Liver (tissue), 8 donors: ENCODE measurements at regions not wholly inside any gene's neighbourhood (a gene's known extent, or its start where the extent isn't known, plus 50 kb on each side); places are given as distances from the start of the nearest gene placed in this dataset.

Source experiments
- DNase-seq: peaks from one replicate; pipeline ENCODE4 v3.0.0-alpha.2; 2017; ENCODE audit warnings: low spot score
- H3K27ac ChIP-seq, 2 donors: one replicate each; pipeline ENCODE4 v1.7.0; 2013; ENCODE audit warnings: inconsistent platforms in 2 of 2, low read length in 2 of 2, control low read depth in 1 of 2, low read depth in 1 of 2, mild to moderate bottlenecking in 1 of 2
- H3K27me3 ChIP-seq, 4 donors: one replicate each; pipeline versions ENCODE4 v1.6.1 to v1.7.0; 2013; ENCODE audit warnings: low read length in 3 of 4, inconsistent platforms in 1 of 4, mild to moderate bottlenecking in 1 of 4, moderate library complexity in 1 of 4; ENCODE audit not compliant: control insufficient read depth in 4 of 4, insufficient read depth in 4 of 4
- H3K36me3 ChIP-seq, 4 donors: one replicate each; pipeline versions ENCODE4 v1.6.1 to v1.7.0; 2013; ENCODE audit warnings: low read length in 3 of 4, mild to moderate bottlenecking in 3 of 4, low read depth in 1 of 4, moderate library complexity in 1 of 4; ENCODE audit not compliant: control insufficient read depth in 4 of 4, insufficient read depth in 3 of 4
- H3K4me1 ChIP-seq, 4 donors: one replicate each; pipeline versions ENCODE4 v1.6.1 to v1.7.0; 2013; ENCODE audit warnings: low read length in 3 of 4, mild to moderate bottlenecking in 3 of 4, moderate library complexity in 1 of 4; ENCODE audit not compliant: control insufficient read depth in 4 of 4, insufficient read depth in 4 of 4
- H3K4me3 ChIP-seq, 3 donors: one replicate each; pipeline versions ENCODE4 v1.6.1 to v1.7.0; 2013; ENCODE audit warnings: low read length in 3 of 3, control low read depth in 1 of 3, low read depth in 1 of 3, mild to moderate bottlenecking in 1 of 3
- H3K9ac ChIP-seq, 2 donors: one replicate each; pipeline ENCODE4 v1.7.0; 2013; ENCODE audit warnings: low read length in 2 of 2, mild to moderate bottlenecking in 2 of 2, moderate library complexity in 2 of 2, control low read depth in 1 of 2, low read depth in 1 of 2
- H3K9me3 ChIP-seq, 4 donors: one replicate each; pipeline versions ENCODE4 v1.6.1 to v1.7.0; 2013; ENCODE audit warnings: low read length in 3 of 4; ENCODE audit not compliant: control insufficient read depth in 4 of 4
- ATF3 ChIP-seq: IDR thresholded peaks from 2 replicates; pipeline ENCODE4 v1.6.1; 2016; ENCODE audit warnings: antibody characterized with exemption
- CTCF ChIP-seq: fragments of 150-350 bp; IDR thresholded peaks from 2 replicates; pipeline ENCODE4 v1.5.1; 2017; ENCODE audit warnings: improper control_type of control experiment, low read depth, low read length; ENCODE audit not compliant: missing input control
- EGR1 ChIP-seq, 2 donors: IDR thresholded peaks; 2 replicates each; pipeline ENCODE4 v1.6.1; 2016 to 2018; ENCODE audit warnings: antibody characterized with exemption in 2 of 2, low read depth in 2 of 2
- FOXA1 ChIP-seq: IDR thresholded peaks from 2 replicates; pipeline ENCODE4 v1.6.1; 2016; ENCODE audit warnings: antibody characterized with exemption
- FOXA2 ChIP-seq: IDR thresholded peaks from 2 replicates; pipeline ENCODE4 v1.6.1; 2016; ENCODE audit warnings: antibody characterized with exemption
- GABPA ChIP-seq, 2 donors: IDR thresholded peaks in 1 of 2; conservative IDR thresholded peaks in 1 of 2; 2 replicates each; pipeline ENCODE4 v1.6.1; 2016; ENCODE audit warnings: antibody characterized with exemption in 2 of 2, mild to moderate bottlenecking in 1 of 2, moderate library complexity in 1 of 2
- HNF4A ChIP-seq, 2 donors: conservative IDR thresholded peaks; 2 replicates each; pipeline ENCODE4 v1.6.1; 2016; ENCODE audit warnings: antibody characterized with exemption in 2 of 2, mild to moderate bottlenecking in 2 of 2
- HNF4G ChIP-seq: IDR thresholded peaks from 2 replicates; pipeline ENCODE4 v1.6.1; 2016; ENCODE audit warnings: antibody characterized with exemption
- JUND ChIP-seq, 2 donors: IDR thresholded peaks; 2 replicates each; pipeline ENCODE4 v1.6.1; 2016; ENCODE audit warnings: antibody characterized with exemption in 2 of 2
- MAX ChIP-seq: IDR thresholded peaks from 2 replicates; pipeline ENCODE4 v1.6.1; 2016; ENCODE audit warnings: antibody characterized with exemption
- NR2F2 ChIP-seq: IDR thresholded peaks from 2 replicates; pipeline ENCODE4 v1.6.1; 2016; ENCODE audit warnings: antibody characterized with exemption
- RAD21 ChIP-seq, 2 donors: IDR thresholded peaks; 2 replicates each; pipeline ENCODE4 v1.6.1; 2016; ENCODE audit warnings: antibody characterized with exemption in 2 of 2, mild to moderate bottlenecking in 2 of 2
- REST ChIP-seq: IDR thresholded peaks from 2 replicates; pipeline ENCODE4 v1.6.1; 2016; ENCODE audit warnings: antibody characterized with exemption, mild to moderate bottlenecking
- RXRA ChIP-seq, 2 donors: IDR thresholded peaks; 2 replicates each; pipeline ENCODE4 v1.6.1; 2017 to 2018; ENCODE audit warnings: antibody characterized with exemption in 2 of 2, mild to moderate bottlenecking in 1 of 2
- SP1 ChIP-seq: IDR thresholded peaks from 2 replicates; pipeline ENCODE4 v1.6.1; 2018; ENCODE audit warnings: antibody characterized with exemption, mild to moderate bottlenecking
- TAF1 ChIP-seq: conservative IDR thresholded peaks from 2 replicates; pipeline ENCODE4 v1.6.1; 2016; ENCODE audit warnings: antibody characterized with exemption, mild to moderate bottlenecking
- YY1 ChIP-seq: IDR thresholded peaks from 2 replicates; pipeline ENCODE4 v1.6.1; 2016; ENCODE audit warnings: antibody characterized with exemption, mild to moderate bottlenecking
- ZBTB33 ChIP-seq: IDR thresholded peaks from 2 replicates; pipeline ENCODE4 v1.6.1; 2016; ENCODE audit warnings: antibody characterized with exemption
- WGBS: extraction: QIAGEN DNeasy Blood & Tissue Kit; methylation state at CpG from one replicate; pipeline ENCODE4 v1.1.7; 2013; 5-methylcytosine and 5-hydroxymethylcytosine counted together
- donor health status: healthy.
- donor health status: healthy.
- donor health status: healthy.
- donor health status: healthy.
- donor health status: healthy.

GRCh38 chr3:107958146-107958545 is 132.7 kb downstream of the CD47 start:
- Histone ChIP-seq H3K36me3 (no peaks in the 10 kb centered on the region), H3K9me3 (peaks cover 0 to 3% (median 0%) of the 10 kb centered on the region in 4 donors), H3K4me1 (no peaks in the 10 kb centered on the region), H3K27me3 (no peaks in the 10 kb centered on the region), H3K27ac (no peak overlapping the region), H3K4me3 (no peak overlapping the region), H3K9ac (no peak overlapping the region)
- no peak for TF ChIP-seq REST
- no peak for TF ChIP-seq HNF4G
- no peak for TF ChIP-seq SP1
- TF ChIP-seq EGR1 (IDR thresholded peaks at IDR 0.05; ENCODE audit: low read depth in 2 of 2) = no peak
- no peak for TF ChIP-seq ATF3
- TF ChIP-seq YY1 = no peak
- no peak for TF ChIP-seq FOXA2
- TF ChIP-seq GABPA (IDR thresholded peaks at IDR 0.05 in 1 of 2, conservative IDR thresholded peaks at IDR 0.05 in 1 of 2) = no peak
- TF ChIP-seq FOXA1 = no peak
- TF ChIP-seq NR2F2 = no peak
- no peak for TF ChIP-seq HNF4A (conservative IDR thresholded peaks at IDR 0.05)
- no peak for TF ChIP-seq JUND (IDR thresholded peaks at IDR 0.05)
- no peak for TF ChIP-seq MAX
- no peak for TF ChIP-seq ZBTB33
- no peak for TF ChIP-seq CTCF
- no peak for TF ChIP-seq TAF1
- TF ChIP-seq RAD21 (IDR thresholded peaks at IDR 0.05) = no peak
- TF ChIP-seq RXRA (IDR thresholded peaks at IDR 0.05) = no peak
- WGBS = 58% methylated on average over 1 of the region's 1 CpG
- DNase-seq = no peak
